ENCODE measurements at regions not wholly inside any gene's neighbourhood (a gene's known extent, or its start where the extent isn't known, plus 50 kb on each side); places are given as distances from the start of the nearest gene placed in this dataset.

DNA sequence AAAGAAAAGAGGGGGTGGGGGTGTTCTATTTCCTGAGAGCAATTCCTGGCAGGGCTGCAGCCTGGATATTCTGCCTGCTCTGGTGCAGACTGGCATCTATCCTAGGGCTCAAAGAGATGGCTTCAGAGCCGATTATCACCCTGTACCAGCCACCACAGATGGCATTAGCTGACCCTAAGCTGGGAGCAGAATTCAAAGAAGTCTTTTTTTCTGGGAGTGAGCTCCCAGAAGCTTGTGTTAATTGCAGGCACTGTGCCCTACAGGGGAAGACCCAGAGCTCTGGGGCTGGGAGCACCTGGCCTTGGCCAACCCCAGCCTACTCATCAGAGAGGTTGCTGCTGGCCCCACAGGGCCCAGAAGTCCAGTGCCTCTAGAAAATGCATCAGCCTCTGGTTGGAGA lies 85.9 kb downstream of the PXDC1 start:
- ChIA-PET CTCF (no interaction called here), POLR2A (no interaction called here)
- intact Hi-C loops (cut with DNase I, micrococcal nuclease), result no loop called here
- Histone ChIP-seq H3K36me3 (ENCODE audit: insufficient read depth, low read length) (no peaks in the 10 kb centered on the region), H3K4me1 (ENCODE audit: insufficient read depth, low read length) (no peaks in the 10 kb centered on the region), H3K9me3 (ENCODE audit: control insufficient read depth in 1 of 2, insufficient read depth in 1 of 2, low read length in 2 of 2) (peaks cover 0 to 5% of the 10 kb centered on the region in 2 experiments), H3K27me3 (ENCODE audit: control insufficient read depth in 1 of 2, insufficient read depth in 2 of 2, low read length in 2 of 2) (no peaks in the 10 kb centered on the region), H3K27ac (ENCODE audit: low read depth in 1 of 2, low read length in 2 of 2) (no peak overlapping the region), H3K4me3 (ENCODE audit: low read length) (no peak overlapping the region)
- Mint-ChIP-seq H3K27me3 (peaks cover 14% of the 10 kb centered on the region), H3K36me3 (ENCODE audit: low read depth) (no peaks in the 10 kb centered on the region), H3K4me1 (ENCODE audit: low read depth) (no peaks in the 10 kb centered on the region), H3K27ac (no peak overlapping the region), H3K9me3 (peaks cover 6% of the 10 kb centered on the region), H3K4me3 (no peak overlapping the region)
- ATAC-seq (ENCODE audit: poor library complexity) (no peak), DNase-seq (no peak)
- TF ChIP-seq, protein P1, sequence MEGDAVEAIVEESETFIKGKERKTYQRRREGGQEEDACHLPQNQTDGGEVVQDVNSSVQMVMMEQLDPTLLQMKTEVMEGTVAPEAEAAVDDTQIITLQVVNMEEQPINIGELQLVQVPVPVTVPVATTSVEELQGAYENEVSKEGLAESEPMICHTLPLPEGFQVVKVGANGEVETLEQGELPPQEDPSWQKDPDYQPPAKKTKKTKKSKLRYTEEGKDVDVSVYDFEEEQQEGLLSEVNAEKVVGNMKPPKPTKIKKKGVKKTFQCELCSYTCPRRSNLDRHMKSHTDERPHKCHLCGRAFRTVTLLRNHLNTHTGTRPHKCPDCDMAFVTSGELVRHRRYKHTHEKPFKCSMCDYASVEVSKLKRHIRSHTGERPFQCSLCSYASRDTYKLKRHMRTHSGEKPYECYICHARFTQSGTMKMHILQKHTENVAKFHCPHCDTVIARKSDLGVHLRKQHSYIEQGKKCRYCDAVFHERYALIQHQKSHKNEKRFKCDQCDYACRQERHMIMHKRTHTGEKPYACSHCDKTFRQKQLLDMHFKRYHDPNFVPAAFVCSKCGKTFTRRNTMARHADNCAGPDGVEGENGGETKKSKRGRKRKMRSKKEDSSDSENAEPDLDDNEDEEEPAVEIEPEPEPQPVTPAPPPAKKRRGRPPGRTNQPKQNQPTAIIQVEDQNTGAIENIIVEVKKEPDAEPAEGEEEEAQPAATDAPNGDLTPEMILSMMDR (IDR thresholded peaks at IDR 0.05), result no peak

DNA sequence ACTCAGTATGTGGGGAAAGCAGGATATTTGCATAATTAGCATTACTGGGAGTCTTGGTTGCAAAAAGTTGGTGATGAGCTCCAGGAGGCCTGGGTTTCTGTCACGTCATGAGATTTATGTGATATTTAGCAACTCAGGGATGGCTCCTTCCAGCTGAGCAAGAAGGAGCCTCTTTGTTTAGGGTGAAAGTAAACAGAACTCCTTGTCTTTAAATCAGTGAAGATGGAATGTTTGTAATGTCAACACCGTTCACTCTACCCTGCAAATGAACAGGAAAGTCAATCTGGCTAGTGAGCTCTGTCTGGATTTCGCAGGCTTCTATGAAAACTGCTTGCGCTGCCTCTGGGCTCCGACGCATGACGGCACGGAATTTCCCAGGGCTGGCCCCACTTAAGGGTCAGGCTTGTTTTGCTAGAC lies 86.9 kb downstream of the PXDC1 start:
- ChIA-PET CTCF (no interaction called here), POLR2A (no interaction called here)
- DNase-seq (no peak), ATAC-seq (ENCODE audit: poor library complexity) (no peak)
- Histone ChIP-seq H3K4me1 (ENCODE audit: insufficient read depth, low read length) (no peaks in the 10 kb centered on the region), H3K27ac (ENCODE audit: low read depth in 1 of 2, low read length in 2 of 2) (no peak overlapping the region), H3K4me3 (ENCODE audit: low read length) (no peak overlapping the region), H3K9me3 (ENCODE audit: control insufficient read depth in 1 of 2, insufficient read depth in 1 of 2, low read length in 2 of 2) (peaks cover 0 to 5% of the 10 kb centered on the region in 2 experiments), H3K36me3 (ENCODE audit: insufficient read depth, low read length) (no peaks in the 10 kb centered on the region), H3K27me3 (ENCODE audit: control insufficient read depth in 1 of 2, insufficient read depth in 2 of 2, low read length in 2 of 2) (no peaks in the 10 kb centered on the region)
- Mint-ChIP-seq H3K27ac (no peak overlapping the region), H3K27me3 (peaks cover 14% of the 10 kb centered on the region), H3K36me3 (ENCODE audit: low read depth) (no peaks in the 10 kb centered on the region), H3K9me3 (peaks cover 6% of the 10 kb centered on the region), H3K4me1 (ENCODE audit: low read depth) (no peaks in the 10 kb centered on the region), H3K4me3 (no peak overlapping the region)
- intact Hi-C loops (cut with DNase I, micrococcal nuclease), result no loop called here
- TF ChIP-seq, protein P1 (IDR thresholded peaks at IDR 0.05), result no peak

DNA sequence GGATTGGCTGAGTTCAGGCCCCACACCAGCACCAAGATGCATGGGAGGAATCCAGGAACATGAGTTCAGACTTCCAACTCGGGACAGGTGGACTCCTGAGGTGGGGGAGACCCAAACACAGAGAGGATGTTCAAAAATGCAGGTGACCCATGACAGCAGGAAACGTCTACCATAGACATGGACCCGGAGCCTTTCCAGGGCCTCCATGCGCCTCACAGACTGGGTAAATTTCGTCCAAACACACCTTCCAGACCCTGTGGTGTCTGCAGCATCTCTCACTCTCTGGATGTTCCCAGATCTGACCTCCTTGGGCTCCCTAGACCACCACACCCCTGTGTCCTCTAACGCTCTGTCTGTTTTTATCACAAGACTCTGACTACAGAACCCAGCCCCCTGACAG lies 87.7 kb downstream of the PXDC1 start:
- Mint-ChIP-seq H3K27me3 (peaks cover 14% of the 10 kb centered on the region), H3K27ac (no peak overlapping the region), H3K36me3 (ENCODE audit: low read depth) (no peaks in the 10 kb centered on the region), H3K4me1 (ENCODE audit: low read depth) (no peaks in the 10 kb centered on the region), H3K4me3 (no peak overlapping the region), H3K9me3 (peaks cover 2% of the 10 kb centered on the region)
- Histone ChIP-seq H3K9me3 (ENCODE audit: control insufficient read depth in 1 of 2, insufficient read depth in 1 of 2, low read length in 2 of 2) (no peaks in the 10 kb centered on the region), H3K4me3 (ENCODE audit: low read length) (no peak overlapping the region), H3K27ac (ENCODE audit: low read depth in 1 of 2, low read length in 2 of 2) (no peak overlapping the region), H3K36me3 (ENCODE audit: insufficient read depth, low read length) (no peaks in the 10 kb centered on the region), H3K27me3 (ENCODE audit: control insufficient read depth in 1 of 2, insufficient read depth in 2 of 2, low read length in 2 of 2) (no peaks in the 10 kb centered on the region), H3K4me1 (ENCODE audit: insufficient read depth, low read length) (no peaks in the 10 kb centered on the region)
- TF ChIP-seq, protein P1 (IDR thresholded peaks at IDR 0.05), result no peak
- intact Hi-C loops (cut with DNase I, micrococcal nuclease), result no loop called here
- DNase-seq (no peak), ATAC-seq (ENCODE audit: poor library complexity) (no peak)
- POLR2A ChIA-PET, result no interaction called here
- CTCF ChIA-PET, result no interaction called here
